EH (cell line): ENCODE measurements at regions not wholly inside any gene's neighbourhood (a gene's known extent, or its start where the extent isn't known, plus 50 kb on each side); places are given as distances from the start of the nearest gene placed in this dataset.

Experiments
- DNase-seq: peaks from one replicate; pipeline ENCODE4 v3.0.0-alpha.2; 2015; ENCODE audit warnings: low read depth

- peak; percentile 85 for DNase-seq
Observed at GRCh38 chr1:181142096-181142958, 53.8 kb downstream of the IER5 start.

GRCh38 chr1:181143102-181143859 lies 54.8 kb downstream of the IER5 start:
- DNase-seq: peak; percentile 21

DNA sequence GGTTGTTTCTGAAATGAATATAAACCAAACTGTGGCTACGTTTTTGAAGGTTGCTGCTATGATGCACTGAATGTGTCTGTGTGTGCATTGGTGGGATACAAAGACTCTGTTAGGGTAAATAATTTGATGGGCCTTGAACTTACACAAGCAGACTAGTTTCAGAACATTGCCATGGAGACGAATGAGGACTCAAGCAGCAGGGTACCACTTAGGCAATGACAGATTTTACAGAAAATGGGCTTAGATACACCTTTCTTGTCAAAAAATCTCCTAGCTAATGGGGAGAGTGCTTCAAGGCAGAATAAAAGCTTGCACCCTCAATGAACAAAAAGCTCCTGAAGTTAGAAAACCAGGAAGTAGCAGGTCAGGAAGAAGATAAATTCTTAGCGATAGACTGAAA lies 55.7 kb downstream of the IER5 start:
- no peak for DNase-seq

GRCh38 chr1:181148636-181149035 lies 60.1 kb downstream of the IER5 start:
- DNase-seq: no peak

DNA sequence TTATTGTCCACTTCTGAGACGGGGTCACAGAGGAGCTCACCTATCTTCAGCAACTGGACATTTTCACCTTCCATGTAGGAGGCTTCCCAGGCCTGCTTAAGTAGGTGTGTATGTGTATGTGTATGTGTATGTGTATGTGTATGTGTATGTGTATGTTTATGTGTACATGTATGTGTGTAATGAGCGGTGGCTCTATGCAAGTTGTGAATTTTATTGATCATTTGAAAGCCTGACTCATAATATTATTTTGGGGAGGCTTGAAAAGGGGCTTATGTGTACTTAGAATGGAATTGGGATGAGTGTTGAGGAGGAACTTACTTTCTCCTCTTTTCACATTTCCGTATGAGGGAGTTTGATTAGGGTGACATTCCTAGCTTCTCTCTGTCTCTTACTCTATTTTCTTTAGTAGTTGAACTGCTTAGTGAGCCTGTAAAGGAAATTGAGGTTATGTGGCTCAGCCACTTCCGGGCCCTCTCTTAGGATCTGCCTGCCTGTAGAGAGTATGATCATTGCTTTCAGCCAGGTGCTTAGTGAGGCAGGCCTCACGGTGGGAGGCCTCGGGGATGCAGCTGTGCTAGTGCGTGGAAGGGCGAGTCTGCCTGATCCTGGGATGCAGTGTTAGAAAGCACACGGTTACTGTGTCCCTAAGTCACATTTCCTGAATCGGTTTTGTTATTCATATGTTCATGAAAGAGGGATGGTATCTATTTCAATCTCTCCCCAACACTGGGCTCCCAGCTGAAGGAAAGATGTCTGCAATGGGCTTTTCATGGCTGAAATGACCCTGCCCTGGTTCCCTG lies 61.0 kb downstream of the IER5 start:
- DNase-seq: no peak

DNA sequence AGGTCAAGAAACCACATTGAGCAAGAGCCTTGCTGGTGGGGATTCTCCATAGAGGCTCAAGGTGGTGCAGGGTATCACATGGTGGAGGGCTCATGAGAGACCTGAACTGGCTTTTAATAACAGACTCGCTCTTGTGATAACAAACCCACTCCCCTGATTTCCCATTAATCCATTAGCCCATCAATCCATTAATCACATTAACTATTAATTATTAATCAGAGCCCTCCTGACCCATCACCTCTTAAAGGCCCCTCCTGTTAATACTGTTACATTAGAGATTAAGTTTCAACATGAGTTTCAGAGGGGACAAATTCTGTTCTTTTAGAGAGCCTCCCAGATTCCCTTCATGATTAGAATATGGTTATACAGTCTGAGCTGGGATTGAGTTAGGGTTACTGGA lies 61.8 kb downstream of the IER5 start:
- no peak for DNase-seq

- no peak for DNase-seq
Observed at GRCh38 chr1:181150842-181151241, 62.3 kb downstream of the IER5 start.

DNA sequence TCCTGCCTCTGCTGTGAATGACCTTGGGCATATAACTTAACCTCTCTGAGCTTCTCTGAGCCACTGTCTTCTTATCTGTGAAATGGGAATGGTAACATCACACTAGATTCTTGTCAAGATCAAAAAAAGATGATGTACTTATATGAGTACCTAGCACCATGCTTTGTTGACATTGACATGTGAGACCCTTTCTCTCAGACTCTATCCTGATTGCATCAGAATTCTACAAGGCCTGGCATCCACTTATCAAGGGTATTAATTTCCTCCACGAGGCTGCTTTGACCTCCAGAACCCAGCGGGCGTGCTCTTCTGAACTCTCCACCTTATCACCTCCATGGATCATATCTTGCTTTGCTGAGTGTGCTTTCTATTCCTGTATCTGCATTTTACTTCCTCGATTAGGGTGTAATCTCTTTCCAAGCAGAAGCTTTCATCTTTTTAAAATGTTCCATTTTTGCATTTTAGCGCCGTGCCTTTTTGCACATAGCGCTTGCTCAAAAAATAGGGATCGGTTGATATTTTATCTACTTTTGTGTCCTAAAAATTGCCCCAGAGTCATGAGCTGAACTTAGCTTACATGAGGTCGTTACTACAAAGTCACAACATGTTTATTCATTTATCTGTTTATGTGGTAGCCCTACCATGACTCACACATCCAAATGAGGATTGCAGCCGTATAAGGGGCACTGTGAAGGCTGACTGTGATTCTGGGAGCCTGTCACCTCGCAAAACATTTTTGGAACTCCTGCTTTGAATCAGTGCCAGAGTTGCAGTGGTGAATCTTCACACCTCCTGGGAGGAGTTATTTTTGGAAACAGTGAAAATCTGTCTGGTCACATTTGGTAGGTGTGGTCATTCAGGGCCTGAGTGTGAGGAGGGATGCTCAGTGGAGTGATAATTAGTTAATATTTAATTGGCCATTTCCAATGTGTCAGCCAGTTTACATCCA lies 63.2 kb downstream of the IER5 start:
- DNase-seq: peak; percentile 70

DNA sequence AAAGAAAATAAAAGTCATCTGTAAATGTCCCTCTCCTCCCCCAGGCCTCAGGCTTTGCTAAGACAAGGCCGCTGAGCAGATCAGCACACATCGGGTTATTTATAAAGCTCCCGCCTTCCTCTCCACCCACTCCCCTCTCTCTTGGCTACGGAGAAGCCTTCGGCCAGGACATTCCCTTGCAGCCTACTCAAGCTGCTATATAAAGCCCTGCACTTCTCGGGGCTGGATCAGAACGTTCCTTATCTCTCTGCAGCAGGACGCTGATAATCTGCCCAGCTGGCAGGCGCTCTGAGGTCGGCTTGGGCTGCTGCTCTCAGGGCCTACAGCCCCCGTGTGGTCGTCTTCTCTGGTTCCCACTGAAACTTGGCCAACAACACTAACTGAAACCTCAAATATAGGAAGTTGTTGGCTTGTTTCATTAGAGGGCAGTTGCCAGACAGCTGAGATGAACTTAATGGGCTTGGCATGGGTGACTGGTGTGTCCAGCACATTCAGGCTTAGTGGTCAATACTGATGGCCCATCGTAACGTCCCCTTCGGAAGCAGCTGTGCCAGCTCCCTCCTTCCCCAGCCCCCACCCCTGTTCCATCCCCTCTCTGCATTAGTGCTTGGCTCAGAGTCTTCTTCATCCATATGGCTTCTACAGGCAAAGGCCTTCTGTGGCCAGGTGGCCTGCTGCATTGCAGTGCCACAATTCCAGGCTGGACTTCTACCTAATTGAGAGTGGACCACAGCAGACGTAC lies 64.6 kb downstream of the IER5 start:
- DNase-seq: peak; percentile 76

GRCh38 chr1:181153634-181153961 lies 65.1 kb downstream of the IER5 start:
- DNase-seq: no peak

DNA sequence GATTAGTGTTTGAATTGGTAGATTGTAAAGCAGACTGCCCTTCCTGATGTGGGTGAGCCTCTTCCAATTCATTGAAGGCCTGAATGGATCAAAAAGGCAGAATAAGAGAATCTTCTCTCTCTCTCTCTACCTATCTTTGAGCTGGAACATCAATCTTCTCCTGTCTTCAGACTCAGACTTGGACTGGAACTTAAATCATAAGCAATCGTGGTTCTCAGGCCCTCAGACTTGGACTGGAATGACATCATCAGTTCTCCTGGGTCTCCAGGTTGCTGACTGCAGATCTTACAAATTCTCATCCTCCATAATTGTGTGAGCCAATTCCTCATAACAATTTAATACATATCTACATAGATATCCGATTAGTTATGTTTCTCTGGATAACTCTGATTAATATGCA lies 66.8 kb downstream of the IER5 start:
- DNase-seq: no peak

DNA sequence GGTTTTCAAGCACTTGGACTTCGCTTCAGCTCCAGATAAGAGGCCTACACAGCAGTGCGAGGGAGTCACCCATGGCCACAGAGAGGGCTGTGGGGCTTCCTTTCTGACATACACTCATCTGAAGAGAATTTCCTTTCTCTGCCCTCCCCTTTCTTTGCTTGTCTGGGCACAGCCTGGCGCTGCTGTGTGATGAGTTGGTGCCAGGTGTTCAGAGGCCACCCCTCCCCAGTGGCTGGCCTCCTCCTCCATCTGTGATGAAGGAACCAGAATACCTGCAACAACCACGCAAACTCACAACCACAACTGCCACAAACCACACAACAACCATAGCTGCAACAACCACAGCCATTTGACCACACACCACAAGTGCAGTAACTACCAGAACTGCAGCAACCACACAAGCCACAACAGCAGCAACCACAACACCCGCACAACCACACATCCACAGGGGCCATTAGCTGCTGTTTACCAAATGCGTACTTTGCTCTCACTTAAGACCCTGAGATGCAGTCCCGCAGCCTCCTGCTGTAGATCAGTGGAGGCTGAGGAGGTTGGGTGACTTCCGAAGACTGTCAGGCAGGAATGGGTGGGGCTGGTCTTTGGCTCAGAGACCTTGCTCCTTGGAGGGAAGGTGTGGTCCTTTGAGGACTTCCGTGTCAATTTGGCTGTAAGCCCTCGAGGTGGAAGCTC lies 71.1 kb downstream of the IER5 start:
- peak; percentile 64 for DNase-seq

DNA sequence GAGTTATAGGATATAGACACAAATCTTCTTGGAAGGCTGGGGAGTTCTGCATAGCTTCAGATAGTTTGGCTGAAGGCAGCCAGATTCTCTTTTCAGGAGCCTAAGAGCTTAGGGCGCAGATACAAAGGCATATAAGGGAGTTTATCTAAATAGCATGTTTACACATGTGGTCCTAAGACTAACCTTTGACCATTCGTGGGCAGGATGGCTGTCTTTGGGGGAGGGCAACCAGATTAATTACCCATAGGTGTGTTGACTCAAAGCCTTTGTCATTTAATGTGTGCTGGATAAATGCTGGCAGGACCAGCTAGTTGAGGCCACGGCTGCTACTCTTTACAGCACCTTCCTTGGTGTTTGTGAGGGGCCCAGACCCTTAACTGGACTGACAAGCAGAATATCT lies 71.8 kb downstream of the IER5 start:
- DNase-seq: no peak

DNA sequence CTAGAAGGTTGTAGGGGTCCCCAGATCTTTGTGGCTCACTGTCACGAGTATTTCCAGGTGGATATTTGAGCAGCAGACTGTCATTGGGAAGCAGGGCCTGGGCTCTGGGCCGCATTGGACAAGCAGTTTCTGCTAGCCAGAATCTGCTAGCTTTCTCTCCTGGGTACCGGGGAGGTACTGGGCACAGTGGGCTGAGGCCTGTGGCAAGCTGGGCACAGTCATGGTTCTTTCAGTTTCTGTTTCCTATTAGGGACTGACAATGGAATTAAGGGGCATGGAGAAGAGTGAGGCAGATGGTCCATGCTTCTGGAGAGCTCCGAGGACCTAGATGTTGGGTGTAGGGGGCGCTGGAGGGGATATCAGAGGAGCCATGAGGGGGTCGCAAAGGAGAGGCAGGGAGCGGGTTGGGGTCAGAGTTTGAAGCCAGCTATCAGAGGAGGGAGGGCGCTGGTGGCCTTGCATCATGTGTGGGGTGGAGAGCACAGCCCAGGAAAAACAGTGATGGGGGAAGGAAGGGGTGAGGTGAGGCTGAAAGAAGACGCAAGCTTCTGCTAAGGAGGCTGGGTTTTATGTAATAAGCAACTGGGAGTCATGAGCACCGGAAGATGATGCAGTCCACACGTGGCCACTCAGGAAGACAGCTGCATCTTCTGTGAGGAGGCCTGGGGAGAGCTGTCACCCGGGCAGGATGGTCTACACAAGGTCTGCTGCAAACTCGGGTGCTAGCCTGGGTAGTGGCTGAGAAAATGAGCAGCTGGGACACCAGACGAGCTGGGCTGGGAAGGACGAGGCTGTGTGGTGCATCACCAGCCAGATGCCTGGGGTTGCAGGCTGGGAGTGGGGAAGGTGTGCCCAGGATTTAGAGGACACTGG lies 72.7 kb downstream of the IER5 start:
- DNase-seq: no peak

- DNase-seq: no peak
Observed at GRCh38 chr1:181163662-181164061, 75.2 kb downstream of the IER5 start.

DNA sequence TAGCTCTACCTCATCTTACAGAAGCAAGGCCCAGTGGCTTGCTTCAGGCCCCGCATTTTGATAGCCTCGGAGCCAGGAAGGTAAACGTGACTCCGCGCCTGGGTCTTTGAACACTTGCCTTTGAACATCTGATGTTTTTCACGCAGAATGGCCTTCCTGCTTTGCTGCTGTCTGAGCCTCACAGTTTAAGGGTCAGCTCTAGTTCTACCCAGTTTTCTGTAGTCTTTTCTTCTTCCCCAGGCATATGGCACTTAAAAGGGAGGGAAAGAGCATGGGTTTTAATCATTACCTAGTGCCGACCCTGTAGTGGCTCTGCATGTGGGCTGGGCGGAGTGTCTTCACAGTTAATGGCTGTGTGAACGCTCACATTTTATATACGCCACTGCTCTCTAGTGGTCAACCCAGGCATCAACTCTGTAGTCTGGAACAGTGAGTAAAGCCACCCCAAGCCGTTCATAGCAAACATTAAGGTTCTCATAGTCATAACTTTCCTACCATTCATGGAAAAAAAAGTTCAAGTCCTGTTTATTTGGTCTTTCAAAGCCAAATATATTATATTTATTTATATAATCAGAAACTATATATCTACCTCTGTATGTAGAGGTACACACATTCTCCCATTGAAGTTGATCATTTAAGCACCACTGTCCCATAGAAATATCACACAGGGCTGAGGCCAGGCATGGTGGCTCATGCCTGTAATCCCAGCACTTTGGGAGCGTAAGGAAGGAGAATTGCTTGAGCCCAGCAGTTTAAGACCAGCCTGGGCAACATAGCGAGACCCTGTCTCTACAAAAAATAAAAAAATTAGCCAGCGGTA lies 78.1 kb downstream of the IER5 start:
- peak; percentile 81 for DNase-seq

GRCh38 chr1:181169281-181169865 lies 80.9 kb downstream of the IER5 start:
- DNase-seq: no peak

GRCh38 chr1:181170194-181170593 lies 81.7 kb downstream of the IER5 start:
- no peak for DNase-seq
